Erythroblast (primary cell): ENCODE measurements at regions not wholly inside any gene's neighbourhood (a gene's known extent, or its start where the extent isn't known, plus 50 kb on each side); places are given as distances from the start of the nearest gene placed in this dataset.

Source experiments
- DNase-seq, 2 experiments: peaks; one replicate each; lab custom pipeline; 2025; lab: John Stamatoyannopoulos, UW
- GATA1 ChIP-seq: IDR thresholded peaks from 2 replicates; pipeline ENCODE4 v1.6.1; 2011; ENCODE audit warnings: low read depth, mild to moderate bottlenecking, control low read depth, low read length, moderate library complexity
- POLR2A ChIP-seq: IDR thresholded peaks from 2 replicates; pipeline ENCODE4 v1.6.1; 2011; ENCODE audit warnings: mild to moderate bottlenecking, low read length

GRCh38 chr18:26657631-26658581 lies 109.6 kb upstream of the KCTD1 start:
- DNase-seq: no peak
- TF ChIP-seq GATA1 (no peak), POLR2A (no peak)

GRCh38 chr18:26656944-26657536 lies 108.7 kb upstream of the KCTD1 start:
- TF ChIP-seq GATA1 (no peak), POLR2A (no peak)
- peak in 1 of 2 experiments; percentile 15 for DNase-seq

- no peak for TF ChIP-seq POLR2A
- TF ChIP-seq GATA1: no peak
- no peak for DNase-seq
Measured at GRCh38 chr18:26656431-26656943, 108.1 kb upstream of the KCTD1 start.

GRCh38 chr18:26655525-26656430 lies 107.4 kb upstream of the KCTD1 start:
- DNase-seq: no peak

GRCh38 chr18:26654616-26655524 lies 106.5 kb upstream of the KCTD1 start:
- no peak for DNase-seq
- TF ChIP-seq GATA1: no peak
- no peak for TF ChIP-seq POLR2A

More at GRCh38 chr18:26655525-26656430, 107.4 kb upstream of the KCTD1 start:
- TF ChIP-seq POLR2A (no peak), GATA1 (no peak)

GRCh38 chr18:26653943-26654615 lies 105.7 kb upstream of the KCTD1 start:
- no peak for DNase-seq
- no peak for TF ChIP-seq GATA1
- TF ChIP-seq POLR2A: no peak

- no peak for DNase-seq
- no peak for TF ChIP-seq POLR2A
- no peak for TF ChIP-seq GATA1
Measured at GRCh38 chr18:26652501-26652900, 104.1 kb upstream of the KCTD1 start.

- TF ChIP-seq POLR2A (no peak), GATA1 (no peak)
- DNase-seq: no peak
Measured at GRCh38 chr18:26650310-26651268, 102.2 kb upstream of the KCTD1 start.

GRCh38 chr18:26649193-26649543 lies 100.8 kb upstream of the KCTD1 start:
- DNase-seq: no peak
- TF ChIP-seq GATA1 (no peak), POLR2A (no peak)

- no peak for TF ChIP-seq POLR2A
- TF ChIP-seq GATA1: no peak
- DNase-seq: no peak
Measured at GRCh38 chr18:26648509-26649192, 100.3 kb upstream of the KCTD1 start.
